MCF 10A (cell line): ENCODE measurements at regions not wholly inside any gene's neighbourhood (a gene's known extent, or its start where the extent isn't known, plus 50 kb on each side); places are given as distances from the start of the nearest gene placed in this dataset.

Experiments
- BruUV-seq: library from RNA; stranded (reverse); fragments of 400-500 nt; replicated peaks from 2 replicates; lab custom pipeline; 2021; lab: Mats Ljungman, UMichigan
- CTCF ChIA-PET: fragments of 300-600 bp; sonication (Branson Sonifier 250); formaldehyde crosslinking; extraction: SDS; loops from one replicate; lab custom pipeline; 2021; ENCODE audit warnings: antibody characterized with exemption, inconsistent platforms; lab: Yijun Ruan, JAX
- POLR2A ChIA-PET: fragments of 300-600, 350-650 bp; sonication (Branson Sonifier 250); formaldehyde crosslinking; extraction: SDS; loops from one replicate; lab custom pipeline; 2020; ENCODE audit warnings: antibody characterized with exemption, inconsistent platforms; lab: Yijun Ruan, JAX
- DNase-seq: peaks from one replicate; pipeline ENCODE4 v3.0.0-alpha.2; 2018; ENCODE audit not compliant: unreplicated experiment
- H3K27ac Mint-ChIP-seq: one replicate; pipeline ENCODE4 v1.8.0; 2022; ENCODE audit warnings: mild to moderate bottlenecking, low read depth, mixed read lengths; ENCODE audit not compliant: unreplicated experiment
- H3K27me3 Mint-ChIP-seq: one replicate; pipeline ENCODE4 v1.8.0; 2022; ENCODE audit warnings: mixed read lengths; ENCODE audit not compliant: insufficient read depth, unreplicated experiment
- H3K36me3 Mint-ChIP-seq: one replicate; pipeline ENCODE4 v1.8.0; 2022; ENCODE audit warnings: mild to moderate bottlenecking, moderate library complexity, mixed read lengths; ENCODE audit not compliant: insufficient read depth, unreplicated experiment
- H3K4me1 Mint-ChIP-seq: one replicate; pipeline ENCODE4 v1.8.0; 2022; ENCODE audit warnings: mixed read lengths; ENCODE audit not compliant: insufficient read depth, unreplicated experiment
- H3K4me3 Mint-ChIP-seq: one replicate; pipeline ENCODE4 v1.8.0; 2022; ENCODE audit warnings: mild to moderate bottlenecking, moderate library complexity, mixed read lengths; ENCODE audit not compliant: unreplicated experiment
- H3K9me3 Mint-ChIP-seq: one replicate; pipeline ENCODE4 v1.8.0; 2022; ENCODE audit warnings: mixed read lengths; ENCODE audit not compliant: unreplicated experiment
- intact Hi-C: fragments of 100-400 bp; cut with micrococcal nuclease; formaldehyde crosslinking; loops from 2 replicates; pipeline ENCODE4 v1.14.1; 2022
- TF ChIP-seq, protein P1 (sequence below): fragments of 200-600 bp; IDR thresholded peaks from one replicate; pipeline ENCODE4 v1.8.0; 2022; ENCODE audit warnings: antibody characterized with exemption, mild to moderate bottlenecking; ENCODE audit not compliant: unreplicated experiment

DNA sequence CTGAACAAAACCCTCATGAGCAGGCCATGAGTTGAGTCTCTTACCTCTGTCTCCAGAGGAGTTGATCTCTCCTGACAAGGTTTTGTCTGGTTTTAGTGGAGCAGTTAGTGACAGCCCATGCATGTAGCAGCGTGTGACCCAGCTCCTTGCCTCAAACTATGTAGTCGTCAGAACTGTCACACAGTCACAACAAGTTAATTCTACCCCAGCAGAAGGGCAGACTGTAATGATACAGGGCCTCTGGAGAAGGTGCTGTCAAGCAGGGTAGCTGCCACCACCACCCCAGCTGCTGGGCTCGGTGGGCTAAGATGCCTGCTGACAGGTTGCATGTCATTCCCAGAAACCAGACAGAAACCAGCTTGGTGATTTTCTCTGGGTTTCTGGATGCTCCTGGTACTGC lies 194.5 kb downstream of the PSAT1 start:
- peaks cover 16% of the 10 kb centered on the region for H3K27me3 Mint-ChIP-seq
- CTCF ChIA-PET: interaction anchor here (0.7 to 0.9 kb wide), 2 partner anchors 9 to 331 kb away, joined by 3 read pairs; no protein-coding TSS in a partner anchor
- H3K4me3 Mint-ChIP-seq: no peak overlapping the region
- H3K4me1 Mint-ChIP-seq: no peaks in the 10 kb centered on the region
- no TSS peak for BruUV-seq
- no peaks in the 10 kb centered on the region for H3K9me3 Mint-ChIP-seq
- POLR2A ChIA-PET: no interaction called here
- TF ChIP-seq, protein P1, sequence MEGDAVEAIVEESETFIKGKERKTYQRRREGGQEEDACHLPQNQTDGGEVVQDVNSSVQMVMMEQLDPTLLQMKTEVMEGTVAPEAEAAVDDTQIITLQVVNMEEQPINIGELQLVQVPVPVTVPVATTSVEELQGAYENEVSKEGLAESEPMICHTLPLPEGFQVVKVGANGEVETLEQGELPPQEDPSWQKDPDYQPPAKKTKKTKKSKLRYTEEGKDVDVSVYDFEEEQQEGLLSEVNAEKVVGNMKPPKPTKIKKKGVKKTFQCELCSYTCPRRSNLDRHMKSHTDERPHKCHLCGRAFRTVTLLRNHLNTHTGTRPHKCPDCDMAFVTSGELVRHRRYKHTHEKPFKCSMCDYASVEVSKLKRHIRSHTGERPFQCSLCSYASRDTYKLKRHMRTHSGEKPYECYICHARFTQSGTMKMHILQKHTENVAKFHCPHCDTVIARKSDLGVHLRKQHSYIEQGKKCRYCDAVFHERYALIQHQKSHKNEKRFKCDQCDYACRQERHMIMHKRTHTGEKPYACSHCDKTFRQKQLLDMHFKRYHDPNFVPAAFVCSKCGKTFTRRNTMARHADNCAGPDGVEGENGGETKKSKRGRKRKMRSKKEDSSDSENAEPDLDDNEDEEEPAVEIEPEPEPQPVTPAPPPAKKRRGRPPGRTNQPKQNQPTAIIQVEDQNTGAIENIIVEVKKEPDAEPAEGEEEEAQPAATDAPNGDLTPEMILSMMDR: no peak
- intact Hi-C loops: no loop called here
- no peak overlapping the region for H3K27ac Mint-ChIP-seq
- no peaks in the 10 kb centered on the region for H3K36me3 Mint-ChIP-seq
- no peak for DNase-seq

DNA sequence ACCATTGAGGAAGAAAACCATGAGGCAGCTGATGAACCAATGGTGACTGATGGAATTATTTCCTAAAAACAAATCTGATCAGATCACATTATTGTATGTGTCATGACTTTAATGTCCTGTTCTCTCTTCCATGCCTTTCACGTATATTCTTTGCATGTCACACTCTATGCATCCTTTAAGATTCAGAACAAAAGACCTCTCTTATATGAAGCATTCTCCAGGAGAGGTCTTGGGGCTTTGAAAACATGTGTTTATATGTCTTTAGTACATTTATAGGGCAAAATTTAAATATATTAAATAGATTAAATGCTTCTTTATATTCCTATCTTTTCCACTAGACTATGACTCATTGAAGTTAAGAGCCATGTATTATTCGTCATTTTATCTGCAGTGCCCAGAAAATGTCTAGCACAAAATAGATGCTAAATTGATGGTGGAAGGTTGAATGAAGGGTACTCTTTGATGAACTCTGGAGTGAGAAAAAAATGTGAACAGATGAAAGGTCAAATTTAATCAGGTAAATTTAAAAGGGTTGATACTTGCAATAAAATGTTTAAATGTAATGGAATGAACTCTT lies 196.3 kb downstream of the PSAT1 start:
- H3K4me1 Mint-ChIP-seq: no peaks in the 10 kb centered on the region
- no peaks in the 10 kb centered on the region for H3K36me3 Mint-ChIP-seq
- no peak overlapping the region for H3K27ac Mint-ChIP-seq
- POLR2A ChIA-PET: no interaction called here
- TF ChIP-seq, protein P1: no peak
- no peak for DNase-seq
- CTCF ChIA-PET: interaction anchor here (0.6 kb wide), 2 partner anchors 8 to 22 kb away, joined by 3 read pairs; no protein-coding TSS in a partner anchor
- intact Hi-C loops: no loop called here
- no peaks in the 10 kb centered on the region for H3K9me3 Mint-ChIP-seq
- no TSS peak for BruUV-seq
- peaks cover 16% of the 10 kb centered on the region for H3K27me3 Mint-ChIP-seq
- H3K4me3 Mint-ChIP-seq: no peak overlapping the region

DNA sequence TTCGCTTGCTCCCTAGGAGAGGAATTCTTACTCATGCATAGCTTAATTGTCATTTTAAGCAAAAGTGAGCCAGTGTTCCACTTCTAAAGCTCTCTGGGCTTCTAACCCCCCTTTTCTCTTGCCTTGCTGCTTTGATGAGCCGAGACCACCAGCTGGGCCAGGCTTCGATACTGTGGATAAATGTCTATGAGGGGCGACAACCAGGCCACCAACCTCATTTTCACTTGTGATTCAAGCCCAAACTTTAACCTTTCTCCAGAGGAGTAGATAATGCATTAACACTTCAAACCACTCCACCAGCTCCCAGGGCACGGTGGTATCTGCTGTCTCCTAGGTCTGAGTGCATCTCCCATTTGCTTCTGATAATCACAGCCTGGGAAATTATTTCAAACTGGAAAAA lies 205.6 kb downstream of the PSAT1 start:
- Mint-ChIP-seq H3K4me1 (no peaks in the 10 kb centered on the region), H3K27me3 (no peaks in the 10 kb centered on the region)
- CTCF ChIA-PET: interaction anchor here (0.6 to 1.5 kb wide), 3 partner anchors 37 to 765 kb away, joined by 3 to 7 read pairs (median 3); no protein-coding TSS in a partner anchor

DNA sequence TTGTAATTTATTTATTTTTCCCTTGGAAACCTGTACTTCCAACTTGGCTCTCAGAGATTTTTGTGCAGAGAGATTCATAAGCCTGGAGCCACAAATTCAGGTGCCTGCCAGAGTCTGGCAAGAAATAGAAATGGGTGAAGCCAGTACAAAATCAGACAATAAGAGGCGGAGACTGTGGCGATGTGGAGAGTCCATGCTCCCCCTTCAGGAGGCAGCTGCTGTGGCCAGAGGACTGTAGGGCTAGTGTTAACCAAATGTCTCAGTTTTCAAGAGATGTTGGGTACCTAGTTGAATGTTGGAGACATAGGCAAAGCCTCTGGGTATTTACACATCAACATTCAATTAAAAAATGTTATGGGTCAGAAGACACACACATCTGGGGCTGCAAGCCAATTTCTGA lies 208.6 kb downstream of the PSAT1 start:
- no peaks in the 10 kb centered on the region for H3K9me3 Mint-ChIP-seq
- H3K36me3 Mint-ChIP-seq: no peaks in the 10 kb centered on the region
- BruUV-seq: no TSS peak
- POLR2A ChIA-PET: no interaction called here
- DNase-seq: no peak
- H3K27ac Mint-ChIP-seq: no peak overlapping the region
- TF ChIP-seq, protein P1: no peak
- no peaks in the 10 kb centered on the region for H3K4me1 Mint-ChIP-seq
- no peak overlapping the region for H3K4me3 Mint-ChIP-seq
- no peaks in the 10 kb centered on the region for H3K27me3 Mint-ChIP-seq
- intact Hi-C loops: no loop called here
- CTCF ChIA-PET: interaction anchor here (1.5 kb wide), 1 partner anchor 66 kb away, joined by 5 read pairs; no protein-coding TSS in a partner anchor

More for the DNA sequence above, 205.6 kb downstream of the PSAT1 start:
- no peak overlapping the region for H3K4me3 Mint-ChIP-seq
- BruUV-seq: no TSS peak
- intact Hi-C loops: no loop called here
- H3K27ac Mint-ChIP-seq: no peak overlapping the region
- TF ChIP-seq, protein P1: no peak
- POLR2A ChIA-PET: no interaction called here
- H3K9me3 Mint-ChIP-seq: no peaks in the 10 kb centered on the region
- H3K36me3 Mint-ChIP-seq: no peaks in the 10 kb centered on the region
- no peak for DNase-seq
